ENCODE measurements at regions not wholly inside any gene's neighbourhood (a gene's known extent, or its start where the extent isn't known, plus 50 kb on each side); places are given as distances from the start of the nearest gene placed in this dataset.

DNA sequence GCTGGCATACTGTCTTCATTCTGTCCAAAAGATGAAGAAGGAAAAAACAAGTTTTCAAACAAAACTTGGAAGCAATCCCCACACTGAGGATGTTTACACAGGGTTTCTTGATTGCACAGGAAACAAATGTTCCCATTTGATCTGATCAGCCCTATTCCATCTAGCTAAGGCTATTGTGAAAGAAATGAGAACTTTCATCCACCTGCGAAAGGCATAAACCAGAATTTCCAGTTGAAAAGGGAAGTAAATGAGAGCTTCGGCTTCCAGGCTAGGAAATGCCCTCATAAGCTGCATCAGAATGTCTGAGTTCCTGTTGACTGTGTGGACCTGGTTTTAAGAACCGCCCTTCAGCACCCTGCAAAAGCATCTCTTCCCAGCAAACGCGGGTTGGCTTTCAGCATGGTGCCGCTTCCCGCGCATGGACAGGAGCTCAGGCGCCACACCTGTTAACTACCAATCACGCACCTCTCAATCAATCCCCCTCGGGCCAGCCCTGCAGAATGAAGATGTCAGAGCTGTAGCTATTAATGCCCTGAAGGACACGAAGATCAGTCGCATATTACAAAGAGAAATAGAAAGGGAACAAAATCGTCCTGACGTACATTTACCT is 850.4 kb downstream of the GALR1 start:
- no peak overlapping the region for H3K4me3 ChIP-seq (ENCODE audit: low read depth, poor library complexity, severe bottlenecking)
- 77 to 79% methylated on average over 15 of the region's 15 CpGs for WGBS, 2 donors
- intact Hi-C loops (cut with DNase I; ENCODE audit: low total_unique reads), result no loop called here
- no peak for DNase-seq (ENCODE audit: low spot score in 2 of 2)
- no peak for TF ChIP-seq POLR2A (IDR thresholded peaks at IDR 0.05)
- TF ChIP-seq, protein P1, sequence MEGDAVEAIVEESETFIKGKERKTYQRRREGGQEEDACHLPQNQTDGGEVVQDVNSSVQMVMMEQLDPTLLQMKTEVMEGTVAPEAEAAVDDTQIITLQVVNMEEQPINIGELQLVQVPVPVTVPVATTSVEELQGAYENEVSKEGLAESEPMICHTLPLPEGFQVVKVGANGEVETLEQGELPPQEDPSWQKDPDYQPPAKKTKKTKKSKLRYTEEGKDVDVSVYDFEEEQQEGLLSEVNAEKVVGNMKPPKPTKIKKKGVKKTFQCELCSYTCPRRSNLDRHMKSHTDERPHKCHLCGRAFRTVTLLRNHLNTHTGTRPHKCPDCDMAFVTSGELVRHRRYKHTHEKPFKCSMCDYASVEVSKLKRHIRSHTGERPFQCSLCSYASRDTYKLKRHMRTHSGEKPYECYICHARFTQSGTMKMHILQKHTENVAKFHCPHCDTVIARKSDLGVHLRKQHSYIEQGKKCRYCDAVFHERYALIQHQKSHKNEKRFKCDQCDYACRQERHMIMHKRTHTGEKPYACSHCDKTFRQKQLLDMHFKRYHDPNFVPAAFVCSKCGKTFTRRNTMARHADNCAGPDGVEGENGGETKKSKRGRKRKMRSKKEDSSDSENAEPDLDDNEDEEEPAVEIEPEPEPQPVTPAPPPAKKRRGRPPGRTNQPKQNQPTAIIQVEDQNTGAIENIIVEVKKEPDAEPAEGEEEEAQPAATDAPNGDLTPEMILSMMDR (IDR thresholded peaks at IDR 0.05), result no peak

DNA sequence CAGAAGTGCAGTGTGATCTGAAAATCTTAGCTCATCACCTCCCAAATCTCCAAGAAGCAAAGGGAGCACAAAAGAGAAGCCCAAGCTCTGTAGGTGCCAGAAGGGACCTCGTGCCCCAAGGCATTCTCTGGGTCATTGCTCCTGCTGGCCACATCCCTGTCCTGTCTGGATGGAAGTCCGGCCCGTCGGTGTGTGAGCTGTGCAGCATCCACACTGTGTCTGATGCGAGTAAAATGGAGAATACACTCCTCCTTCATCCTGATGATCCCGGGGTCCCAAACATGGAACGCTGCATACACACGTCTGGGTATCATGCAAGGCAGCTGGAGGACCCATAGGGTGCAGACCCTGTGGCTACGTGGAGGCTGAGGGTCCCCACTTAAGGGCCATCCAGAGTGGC is 851.4 kb downstream of the GALR1 start:
- H3K4me3 ChIP-seq (ENCODE audit: low read depth, poor library complexity, severe bottlenecking), result no peak overlapping the region
- intact Hi-C loops (cut with DNase I; ENCODE audit: low total_unique reads), result no loop called here
- TF ChIP-seq, protein P1 (IDR thresholded peaks at IDR 0.05), result no peak
- TF ChIP-seq POLR2A (IDR thresholded peaks at IDR 0.05), result no peak
- WGBS, 2 donors, result 84 to 89% methylated on average over 9 of the region's 9 CpGs
- DNase-seq (ENCODE audit: low spot score in 2 of 2), result peak in 1 of 2 donors; percentile 39

DNA sequence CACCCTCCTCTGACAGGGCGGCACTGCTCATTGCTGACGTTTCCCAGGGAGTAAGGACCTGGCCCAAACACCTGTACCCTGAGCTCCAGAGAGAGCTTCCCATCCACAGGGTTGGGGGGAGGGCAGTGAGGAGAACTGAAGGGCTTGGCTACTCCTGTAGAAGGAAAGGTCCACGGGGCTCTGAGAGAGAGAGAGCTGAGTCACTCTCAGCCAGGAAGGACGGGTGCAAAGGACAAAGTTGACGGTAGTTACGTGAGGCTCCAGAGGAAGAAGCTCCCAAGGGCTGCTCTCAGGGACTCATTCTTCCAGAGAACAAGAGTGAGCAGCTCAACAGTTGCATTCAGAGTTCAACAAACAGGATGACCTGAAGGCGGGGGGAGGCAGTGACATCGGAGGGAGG is 852.5 kb downstream of the GALR1 start:
- TF ChIP-seq, protein P1 (IDR thresholded peaks at IDR 0.05), result no peak
- no peak for TF ChIP-seq POLR2A (IDR thresholded peaks at IDR 0.05)
- no peak for DNase-seq (ENCODE audit: low spot score in 2 of 2)
- no peak overlapping the region for H3K4me3 ChIP-seq (ENCODE audit: low read depth, poor library complexity, severe bottlenecking)
- WGBS, 2 donors, result 82 to 89% methylated on average over 8 of the region's 8 CpGs
- intact Hi-C loops (cut with DNase I; ENCODE audit: low total_unique reads), result no loop called here

DNA sequence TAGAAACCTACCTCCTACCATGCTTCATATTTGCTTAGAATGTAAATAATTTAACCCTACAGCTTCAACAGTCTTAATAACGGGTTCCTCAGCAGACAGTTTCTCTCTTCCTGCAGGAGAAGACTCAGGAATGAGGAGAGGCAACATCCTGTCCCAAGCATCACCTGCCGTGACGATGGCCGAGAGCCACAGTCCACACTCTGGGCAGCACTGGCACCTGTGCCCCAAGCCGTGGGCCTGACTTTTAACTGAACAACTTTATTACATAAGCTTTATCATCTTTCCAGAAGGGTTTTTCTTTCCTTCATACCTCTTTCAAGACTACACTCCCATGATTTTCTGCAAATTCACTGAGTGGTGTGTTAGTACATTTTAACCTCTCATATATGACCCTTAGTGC is 856.0 kb downstream of the GALR1 start:
- peak in 1 of 2 donors; percentile 52 for DNase-seq (ENCODE audit: low spot score in 2 of 2)
- intact Hi-C loops (cut with DNase I; ENCODE audit: low total_unique reads), result no loop called here
- H3K4me3 ChIP-seq (ENCODE audit: low read depth, poor library complexity, severe bottlenecking), result no peak overlapping the region
- 78 to 92% methylated on average over 5 of the region's 5 CpGs for WGBS, 2 donors
- no peak for TF ChIP-seq POLR2A (IDR thresholded peaks at IDR 0.05)
- TF ChIP-seq, protein P1 (IDR thresholded peaks at IDR 0.05), result no peak

DNA sequence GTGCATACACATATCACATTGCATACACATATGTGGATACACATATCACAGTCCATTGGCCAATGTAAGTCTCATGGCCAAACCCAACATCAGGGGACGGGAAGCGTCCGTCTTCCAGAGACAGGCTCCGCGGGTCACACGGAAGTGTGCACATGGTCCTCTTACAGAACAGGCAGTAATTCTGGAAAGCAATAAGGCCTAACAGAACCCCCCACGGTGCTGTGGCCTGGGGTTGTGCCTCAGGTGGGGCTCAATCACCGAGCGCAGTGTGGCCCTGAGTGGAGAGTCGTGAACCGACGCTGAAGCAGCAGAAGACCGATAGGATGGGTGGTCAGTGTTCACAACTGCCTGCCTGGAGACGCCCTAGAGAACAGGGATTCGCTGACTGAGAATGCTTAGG is 857.3 kb downstream of the GALR1 start:
- intact Hi-C loops (cut with DNase I; ENCODE audit: low total_unique reads), result no loop called here
- H3K4me3 ChIP-seq (ENCODE audit: low read depth, poor library complexity, severe bottlenecking), result no peak overlapping the region
- WGBS, 2 donors, result 94 to 96% methylated on average over 15 of the region's 15 CpGs
- TF ChIP-seq, protein P1 (IDR thresholded peaks at IDR 0.05), result no peak
- no peak for TF ChIP-seq POLR2A (IDR thresholded peaks at IDR 0.05)
- peak in 1 of 2 donors; percentile 45 for DNase-seq (ENCODE audit: low spot score in 2 of 2)

DNA sequence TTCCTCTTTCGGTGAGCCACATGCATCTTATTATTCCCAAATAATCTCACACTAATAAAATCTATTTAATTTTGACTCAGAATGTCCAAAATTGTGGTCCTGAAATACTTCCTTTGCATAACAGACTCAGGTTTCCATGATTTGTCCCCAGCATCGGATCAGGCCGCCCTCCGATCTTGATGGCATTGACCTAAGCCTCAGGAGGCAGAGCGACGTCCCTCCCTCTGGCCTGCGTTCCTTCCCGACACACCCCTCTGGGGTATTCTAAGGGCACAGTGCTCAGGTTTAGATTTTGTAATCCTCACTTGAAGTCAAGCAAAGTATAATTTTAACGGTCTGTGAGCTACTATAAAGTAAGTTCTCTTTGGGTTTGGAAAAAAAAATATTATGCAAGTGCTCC is 857.7 kb downstream of the GALR1 start:
- WGBS, 2 donors, result 87 to 91% methylated on average over 9 of the region's 9 CpGs
- TF ChIP-seq POLR2A (IDR thresholded peaks at IDR 0.05), result no peak
- TF ChIP-seq, protein P1 (IDR thresholded peaks at IDR 0.05), result no peak
- no peak overlapping the region for H3K4me3 ChIP-seq (ENCODE audit: low read depth, poor library complexity, severe bottlenecking)
- DNase-seq (ENCODE audit: low spot score in 2 of 2), result peak in 1 of 2 donors; percentile 50
- intact Hi-C loops (cut with DNase I; ENCODE audit: low total_unique reads), result no loop called here
